IgD-negative memory B cell (primary cell): ENCODE measurements at regions not wholly inside any gene's neighbourhood (a gene's known extent, or its start where the extent isn't known, plus 50 kb on each side); places are given as distances from the start of the nearest gene placed in this dataset.

Experiments
- H3K27ac Mint-ChIP-seq, 3 donors: one replicate each; pipeline ENCODE4 v1.8.0; 2020 to 2022; ENCODE audit warnings: mild to moderate bottlenecking in 3 of 3, mixed read lengths in 3 of 3, moderate library complexity in 1 of 3
- H3K27me3 Mint-ChIP-seq: one replicate; pipeline ENCODE4 v1.8.0; 2021; ENCODE audit warnings: mixed read lengths
- H3K36me3 Mint-ChIP-seq: one replicate; pipeline ENCODE4 v1.8.0; 2020; ENCODE audit warnings: mild to moderate bottlenecking, mixed read lengths
- H3K4me1 Mint-ChIP-seq, 3 donors: one replicate each; pipeline ENCODE4 v1.8.0; 2020 to 2022; ENCODE audit warnings: mixed read lengths in 3 of 3, mild to moderate bottlenecking in 1 of 3
- H3K4me3 Mint-ChIP-seq, 4 donors: one replicate each; pipeline ENCODE4 v1.8.0; 2020 to 2022; ENCODE audit warnings: mild to moderate bottlenecking in 4 of 4, mixed read lengths in 4 of 4, moderate library complexity in 3 of 4
- H3K9me3 Mint-ChIP-seq, 3 donors: one replicate each; pipeline ENCODE4 v1.8.0; 2020 to 2021; ENCODE audit warnings: mixed read lengths in 3 of 3, mild to moderate bottlenecking in 1 of 3

GRCh38 chr2:117091041-117091837 lies 723.3 kb upstream of the DDX18 start:
- Mint-ChIP-seq H3K9me3 (peaks cover 0 to 14% (median 0%) of the 10 kb centered on the region in 3 donors), H3K4me3 (no peak overlapping the region), H3K4me1 (no peaks in the 10 kb centered on the region), H3K36me3 (no peaks in the 10 kb centered on the region), H3K27ac (no peak overlapping the region), H3K27me3 (no peaks in the 10 kb centered on the region)

- Mint-ChIP-seq H3K4me3 (no peak overlapping the region), H3K36me3 (no peaks in the 10 kb centered on the region), H3K9me3 (peaks cover 2 to 8% (median 2%) of the 10 kb centered on the region in 3 donors), H3K4me1 (no peaks in the 10 kb centered on the region), H3K27me3 (no peaks in the 10 kb centered on the region), H3K27ac (no peak overlapping the region)
These were observed 712.9 kb upstream of the DDX18 start for GRCh38 chr2:117101613-117102012.

- Mint-ChIP-seq H3K9me3 (peaks cover 0 to 12% (median 2%) of the 10 kb centered on the region in 3 donors), H3K27me3 (no peaks in the 10 kb centered on the region)
These were observed 705.7 kb upstream of the DDX18 start for GRCh38 chr2:117108741-117109267.

GRCh38 chr2:117118994-117119393 lies 695.5 kb upstream of the DDX18 start:
- H3K36me3 Mint-ChIP-seq = no peaks in the 10 kb centered on the region
- H3K27ac Mint-ChIP-seq = no peak overlapping the region
- no peaks in the 10 kb centered on the region for H3K27me3 Mint-ChIP-seq
- peaks cover 0 to 1% (median 0%) of the 10 kb centered on the region in 3 donors for H3K4me1 Mint-ChIP-seq
- H3K9me3 Mint-ChIP-seq = peaks cover 0 to 21% (median 0%) of the 10 kb centered on the region in 3 donors
- no peak overlapping the region for H3K4me3 Mint-ChIP-seq

More at GRCh38 chr2:117108741-117109267, 705.7 kb upstream of the DDX18 start:
- Mint-ChIP-seq H3K27ac (no peak overlapping the region), H3K36me3 (no peaks in the 10 kb centered on the region), H3K4me1 (no peaks in the 10 kb centered on the region), H3K4me3 (no peak overlapping the region)

- Mint-ChIP-seq H3K4me3 (no peak overlapping the region), H3K27ac (no peak overlapping the region), H3K9me3 (peaks cover 0 to 19% (median 3%) of the 10 kb centered on the region in 3 donors), H3K36me3 (no peaks in the 10 kb centered on the region), H3K4me1 (peaks cover 0 to 1% (median 0%) of the 10 kb centered on the region in 3 donors), H3K27me3 (no peaks in the 10 kb centered on the region)
These were observed 691.1 kb upstream of the DDX18 start for GRCh38 chr2:117123362-117123761.

- Mint-ChIP-seq H3K27me3 (no peaks in the 10 kb centered on the region), H3K27ac (no peak overlapping the region), H3K4me1 (no peaks in the 10 kb centered on the region), H3K36me3 (no peaks in the 10 kb centered on the region), H3K4me3 (no peak overlapping the region), H3K9me3 (peaks cover 0 to 12% (median 3%) of the 10 kb centered on the region in 3 donors)
These were observed 687.8 kb upstream of the DDX18 start for GRCh38 chr2:117126656-117127055.

- Mint-ChIP-seq H3K27me3 (no peaks in the 10 kb centered on the region), H3K27ac (no peak overlapping the region), H3K9me3 (peaks cover 0 to 12% (median 3%) of the 10 kb centered on the region in 3 donors), H3K4me3 (no peak overlapping the region), H3K4me1 (no peaks in the 10 kb centered on the region), H3K36me3 (no peaks in the 10 kb centered on the region)
These were observed 686.8 kb upstream of the DDX18 start for GRCh38 chr2:117127680-117128079.

GRCh38 chr2:117128461-117128860 lies 686.0 kb upstream of the DDX18 start:
- H3K27ac Mint-ChIP-seq = no peak overlapping the region
- no peaks in the 10 kb centered on the region for H3K4me1 Mint-ChIP-seq
- H3K4me3 Mint-ChIP-seq = no peak overlapping the region
- no peaks in the 10 kb centered on the region for H3K27me3 Mint-ChIP-seq
- peaks cover 0 to 12% (median 3%) of the 10 kb centered on the region in 3 donors for H3K9me3 Mint-ChIP-seq
- H3K36me3 Mint-ChIP-seq = no peaks in the 10 kb centered on the region

GRCh38 chr2:117137371-117137770 lies 677.1 kb upstream of the DDX18 start:
- Mint-ChIP-seq H3K27me3 (no peaks in the 10 kb centered on the region), H3K27ac (no peak overlapping the region), H3K4me1 (no peaks in the 10 kb centered on the region), H3K36me3 (no peaks in the 10 kb centered on the region), H3K4me3 (no peak overlapping the region), H3K9me3 (no peaks in the 10 kb centered on the region)

- H3K36me3 Mint-ChIP-seq = peaks cover 2% of the 10 kb centered on the region
- peaks cover 0 to 2% (median 0%) of the 10 kb centered on the region in 3 donors for H3K4me1 Mint-ChIP-seq
- peaks cover 6 to 23% (median 7%) of the 10 kb centered on the region in 3 donors for H3K9me3 Mint-ChIP-seq
- H3K27ac Mint-ChIP-seq = no peak overlapping the region
- no peak overlapping the region for H3K4me3 Mint-ChIP-seq
- no peaks in the 10 kb centered on the region for H3K27me3 Mint-ChIP-seq
These were observed 645.3 kb upstream of the DDX18 start for GRCh38 chr2:117169036-117169765.

- peaks cover 7 to 20% (median 8%) of the 10 kb centered on the region in 3 donors for H3K9me3 Mint-ChIP-seq
- peaks cover 0 to 2% (median 0%) of the 10 kb centered on the region in 3 donors for H3K4me1 Mint-ChIP-seq
- no peaks in the 10 kb centered on the region for H3K27me3 Mint-ChIP-seq
- H3K36me3 Mint-ChIP-seq = peaks cover 2% of the 10 kb centered on the region
- H3K4me3 Mint-ChIP-seq = no peak overlapping the region
- no peak overlapping the region for H3K27ac Mint-ChIP-seq
These were observed 643.6 kb upstream of the DDX18 start for GRCh38 chr2:117170897-117171296.

- H3K9me3 Mint-ChIP-seq = peaks cover 0 to 16% (median 4%) of the 10 kb centered on the region in 3 donors
- no peaks in the 10 kb centered on the region for H3K4me1 Mint-ChIP-seq
- H3K36me3 Mint-ChIP-seq = no peaks in the 10 kb centered on the region
- no peak overlapping the region for H3K27ac Mint-ChIP-seq
- H3K27me3 Mint-ChIP-seq = no peaks in the 10 kb centered on the region
- no peak overlapping the region for H3K4me3 Mint-ChIP-seq
These were observed 635.1 kb upstream of the DDX18 start for GRCh38 chr2:117179405-117179804.

GRCh38 chr2:117190856-117191559 lies 623.5 kb upstream of the DDX18 start:
- no peaks in the 10 kb centered on the region for H3K36me3 Mint-ChIP-seq
- H3K4me1 Mint-ChIP-seq = no peaks in the 10 kb centered on the region
- no peak overlapping the region for H3K4me3 Mint-ChIP-seq
- H3K27ac Mint-ChIP-seq = no peak overlapping the region
- H3K27me3 Mint-ChIP-seq = no peaks in the 10 kb centered on the region
- peaks cover 0 to 8% (median 4%) of the 10 kb centered on the region in 3 donors for H3K9me3 Mint-ChIP-seq

- Mint-ChIP-seq H3K27me3 (no peaks in the 10 kb centered on the region), H3K4me1 (no peaks in the 10 kb centered on the region)
These were observed 619.1 kb upstream of the DDX18 start for GRCh38 chr2:117195381-117195780.

GRCh38 chr2:117199511-117199910 lies 615.0 kb upstream of the DDX18 start:
- Mint-ChIP-seq H3K36me3 (peaks cover 2% of the 10 kb centered on the region), H3K4me3 (peak overlapping the region in 1 of 4 donors; percentile 46), H3K4me1 (no peaks in the 10 kb centered on the region), H3K9me3 (peaks cover 5 to 10% (median 5%) of the 10 kb centered on the region in 3 donors), H3K27me3 (no peaks in the 10 kb centered on the region), H3K27ac (no peak overlapping the region)

More at GRCh38 chr2:117195381-117195780, 619.1 kb upstream of the DDX18 start:
- H3K27ac Mint-ChIP-seq = no peak overlapping the region
- H3K9me3 Mint-ChIP-seq = peaks cover 6 to 8% (median 7%) of the 10 kb centered on the region in 3 donors
- no peak overlapping the region for H3K4me3 Mint-ChIP-seq
- peaks cover 2% of the 10 kb centered on the region for H3K36me3 Mint-ChIP-seq
